AML-193 (cell line): ENCODE measurements at regions not wholly inside any gene's neighbourhood (a gene's known extent, or its start where the extent isn't known, plus 50 kb on each side); places are given as distances from the start of the nearest gene placed in this dataset.
"Not testable (repeated sequence)": the region's sequence is repeated elsewhere in the genome, so short reads cannot be mapped to it uniquely, and the experiment has no call there.

Source experiments
- DNase-seq, 2 experiments: peaks; one replicate each; lab custom pipeline; 2025; lab: John Stamatoyannopoulos, UW

DNA sequence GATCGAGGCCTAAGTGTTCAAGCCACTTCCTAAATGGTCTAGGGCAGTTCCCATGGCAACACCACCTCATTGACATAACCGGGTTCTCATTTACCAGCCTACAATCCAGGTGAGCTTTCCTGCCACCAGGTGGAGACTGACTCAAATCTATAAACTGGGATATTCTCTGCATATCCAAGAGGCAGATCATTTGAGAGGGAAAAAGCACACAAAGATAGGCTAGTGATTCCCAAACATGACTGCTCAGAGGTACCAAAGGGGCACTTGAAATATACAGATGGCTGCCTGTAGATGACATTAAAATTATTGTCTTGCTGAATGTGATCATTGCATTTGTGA is 141.3 kb upstream of the PROK2 start:
- DNase-seq = no peak

GRCh38 chr3:71925511-71926261 is 140.7 kb upstream of the PROK2 start:
- not testable (repeated sequence) for DNase-seq

GRCh38 chr3:71924721-71925120 is 139.8 kb upstream of the PROK2 start:
- DNase-seq = no peak

- DNase-seq = no peak
Observed at GRCh38 chr3:71921036-71921435, 136.1 kb upstream of the PROK2 start.

GRCh38 chr3:71919572-71919971 is 134.6 kb upstream of the PROK2 start:
- no peak for DNase-seq

GRCh38 chr3:71917545-71917944 is 132.6 kb upstream of the PROK2 start:
- DNase-seq = no peak

- no peak for DNase-seq
Observed at GRCh38 chr3:71916747-71917369, 131.9 kb upstream of the PROK2 start.

DNA sequence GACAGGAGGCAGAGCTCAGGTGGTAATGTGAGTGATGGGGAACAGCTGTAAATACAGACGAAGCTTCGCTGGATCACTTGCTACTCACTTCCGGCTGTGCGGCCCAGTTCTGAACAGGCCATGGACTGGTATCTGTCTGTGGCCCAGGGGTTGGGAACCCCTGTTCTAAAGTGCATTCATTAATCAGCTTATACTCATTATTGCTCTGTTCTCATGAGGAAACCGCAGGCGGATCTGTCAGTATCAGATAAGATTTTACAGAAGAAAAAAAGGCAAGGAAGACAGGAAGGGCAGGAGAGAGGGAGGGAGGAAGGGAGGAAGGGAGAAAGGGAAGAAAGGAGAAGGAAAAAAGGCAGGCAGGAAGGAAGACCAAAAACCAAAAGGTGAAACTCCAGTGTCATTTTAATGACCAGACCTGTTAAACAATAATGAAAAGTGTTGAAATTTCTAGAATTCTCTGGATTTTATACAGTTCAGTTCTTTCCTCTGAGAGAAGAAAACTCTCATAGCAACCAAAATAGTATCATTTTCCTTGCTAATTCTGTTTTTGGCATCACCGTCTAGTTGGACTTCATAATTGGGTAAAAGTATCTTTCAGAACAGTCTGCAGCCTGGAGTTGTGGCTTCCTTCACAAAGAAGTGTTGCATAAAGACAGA is 128.0 kb upstream of the PROK2 start:
- no peak for DNase-seq

GRCh38 chr3:71910108-71910507 is 125.2 kb upstream of the PROK2 start:
- DNase-seq = no peak

DNA sequence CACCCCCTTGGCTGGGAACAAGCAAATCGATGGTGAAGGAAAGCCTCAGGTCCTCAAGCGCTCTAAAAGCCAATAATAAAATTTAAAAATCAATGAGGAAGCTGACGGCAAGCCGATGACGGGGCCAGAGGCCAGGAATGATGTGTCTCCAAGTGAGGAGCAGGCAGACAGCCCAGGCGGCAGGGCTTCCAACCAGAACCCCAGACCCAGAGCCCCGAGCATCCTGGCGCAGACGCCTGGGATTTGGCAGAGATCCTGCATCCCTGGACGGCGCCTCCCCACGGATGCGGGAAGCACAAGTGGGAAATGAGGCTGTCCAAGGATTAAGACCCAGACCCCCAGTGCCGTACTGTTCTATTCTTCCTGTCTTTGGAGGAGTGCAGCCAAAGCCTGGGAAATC is 123.0 kb upstream of the PROK2 start:
- DNase-seq = no peak

DNA sequence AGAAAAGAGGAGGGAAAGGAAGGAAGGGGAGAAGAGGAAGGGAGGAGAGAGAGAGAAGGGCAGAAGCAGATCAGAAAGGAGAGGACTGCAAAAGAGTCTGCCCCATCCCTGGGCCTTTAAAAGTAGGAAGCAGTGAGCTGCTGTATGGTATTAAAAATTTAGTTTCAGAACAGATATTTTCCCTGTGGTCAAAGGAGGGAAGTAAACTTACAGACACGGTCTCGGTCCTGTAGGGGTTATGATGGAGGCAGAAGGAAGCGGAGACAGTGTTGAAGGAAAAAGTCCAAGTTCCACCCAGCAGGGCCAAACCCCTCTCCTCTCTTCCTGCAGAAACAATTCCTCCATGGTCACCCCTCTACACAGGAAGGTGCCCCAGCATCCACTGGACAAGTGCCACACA is 122.0 kb upstream of the PROK2 start:
- peak in 1 of 2 experiments; percentile 44 for DNase-seq

DNA sequence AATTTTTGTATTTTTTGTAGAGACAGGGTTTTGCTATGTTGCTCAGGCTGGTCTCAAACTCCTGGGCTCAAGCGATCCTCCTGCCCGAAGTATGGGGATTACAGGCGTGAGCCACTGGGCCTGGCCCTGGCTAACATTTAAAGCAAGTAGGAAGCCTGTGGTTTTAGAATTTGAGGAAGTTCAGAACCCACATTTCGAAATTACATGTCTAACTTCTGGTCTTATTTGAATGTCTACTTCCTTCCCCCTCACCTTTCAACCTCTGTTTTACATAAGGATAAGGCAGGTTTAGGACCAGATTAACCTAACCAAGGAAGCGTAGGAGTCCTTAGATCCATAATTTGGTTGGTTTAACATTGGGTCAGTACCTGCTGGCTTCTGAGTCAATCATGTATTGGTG is 120.5 kb upstream of the PROK2 start:
- DNase-seq = peak; percentile 97 to 99

GRCh38 chr3:71903936-71904335 is 119.0 kb upstream of the PROK2 start:
- no peak for DNase-seq

GRCh38 chr3:71903112-71903495 is 118.2 kb upstream of the PROK2 start:
- no peak for DNase-seq

GRCh38 chr3:71902258-71903111 is 117.5 kb upstream of the PROK2 start:
- DNase-seq = no peak

GRCh38 chr3:71901645-71902044 is 116.7 kb upstream of the PROK2 start:
- no peak for DNase-seq

DNA sequence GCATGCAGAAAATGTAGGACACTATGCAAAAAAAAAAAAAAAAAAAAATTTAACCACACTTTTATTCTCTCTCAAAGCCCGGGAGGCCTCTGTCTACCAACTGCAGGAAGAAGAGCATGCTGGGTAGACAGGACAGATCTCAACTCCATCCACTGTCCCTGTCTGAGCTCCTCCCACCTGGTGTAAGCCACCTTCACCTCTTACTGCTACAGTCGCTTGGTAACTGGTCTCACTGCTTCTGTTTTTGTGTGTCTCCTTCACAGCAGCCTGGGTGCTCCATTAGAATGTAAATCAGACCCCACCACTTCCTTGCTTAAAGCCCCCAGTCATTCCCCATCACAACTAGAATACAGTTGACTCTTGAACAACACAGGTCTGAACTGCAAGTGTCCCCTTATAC is 115.1 kb upstream of the PROK2 start:
- DNase-seq = no peak

DNA sequence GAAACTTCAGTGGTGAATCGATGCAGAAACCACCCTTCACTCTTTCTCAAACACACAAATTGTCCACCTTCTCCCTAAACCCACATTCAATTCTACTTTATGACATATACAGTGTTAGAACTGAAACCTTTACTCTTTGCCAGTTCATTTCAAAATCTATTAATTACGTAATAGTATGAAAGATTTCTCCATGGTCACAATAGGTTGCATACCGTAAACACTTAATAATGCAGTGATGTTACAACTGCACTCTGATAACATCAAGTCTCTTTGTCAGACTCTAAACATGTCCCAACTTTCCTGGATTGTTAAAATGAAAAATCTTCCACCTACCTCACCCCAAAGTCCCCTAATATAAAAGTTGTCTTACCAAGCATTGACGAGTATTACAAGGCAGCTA is 111.8 kb upstream of the PROK2 start:
- peak; percentile 42 to 57 for DNase-seq

DNA sequence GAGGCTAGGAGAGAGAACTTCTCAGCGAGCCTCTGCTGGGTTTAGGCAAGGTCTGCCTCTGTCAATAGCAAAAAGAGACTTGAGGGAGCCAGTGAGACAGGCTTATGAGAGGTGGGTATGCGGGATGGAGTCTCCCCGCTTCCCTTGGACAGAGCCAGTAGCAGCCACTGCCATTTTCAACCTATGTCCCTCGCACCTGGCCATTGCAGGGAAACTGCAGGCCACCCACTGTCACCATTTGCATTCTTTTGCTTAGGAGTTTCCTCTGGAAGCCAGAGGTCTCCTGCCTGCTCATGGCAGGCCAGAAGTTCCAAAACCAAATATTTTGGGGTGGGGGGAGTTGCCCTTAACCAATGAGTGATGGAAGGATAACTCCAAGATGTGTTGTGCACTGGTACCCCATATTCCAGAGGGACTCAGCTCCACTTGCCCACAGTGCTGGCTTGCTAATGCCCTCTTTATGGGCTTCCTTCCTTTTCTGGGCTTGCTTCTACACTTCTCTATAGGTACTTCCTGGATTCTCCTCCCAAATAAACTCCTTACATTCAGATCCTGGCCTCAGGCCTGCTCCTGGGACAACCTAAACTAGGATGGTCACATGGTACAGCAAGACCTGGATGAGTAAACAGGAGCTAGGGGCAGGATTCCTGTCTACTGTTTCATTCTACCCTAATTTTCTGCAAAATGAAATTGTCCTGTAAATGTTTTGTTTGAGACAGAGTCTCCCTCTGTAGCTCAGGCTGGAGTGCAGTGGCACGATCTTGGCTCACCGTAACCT is 108.9 kb upstream of the PROK2 start:
- no peak for DNase-seq

- DNase-seq = no peak
Observed at GRCh38 chr3:71893122-71893521, 108.2 kb upstream of the PROK2 start.

DNA sequence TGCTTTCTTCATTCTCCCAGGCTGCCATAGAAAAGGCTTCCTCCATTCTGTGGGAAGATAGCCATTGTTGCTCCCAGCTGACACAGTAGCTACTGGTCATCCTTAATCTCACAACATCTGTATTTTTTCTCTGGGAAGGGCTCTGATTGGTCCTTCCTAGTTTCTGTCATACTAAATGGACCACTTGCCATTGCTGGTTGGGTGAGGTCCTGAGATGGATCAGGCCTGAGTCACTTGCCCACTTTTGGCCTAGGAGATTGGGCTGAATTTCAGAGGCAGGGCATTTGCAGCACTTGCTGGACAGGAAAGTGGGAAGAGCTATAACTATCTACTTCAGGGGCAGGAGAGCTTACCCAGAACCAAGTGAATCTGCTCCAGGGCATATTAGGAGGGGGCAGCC is 106.5 kb upstream of the PROK2 start:
- no peak for DNase-seq
